DND-41 (cell line): ENCODE measurements at regions not wholly inside any gene's neighbourhood (a gene's known extent, or its start where the extent isn't known, plus 50 kb on each side); places are given as distances from the start of the nearest gene placed in this dataset.

Source experiments
- EZH2 ChIP-seq: IDR thresholded peaks from 3 replicates; pipeline ENCODE4 v1.6.1; 2012; ENCODE audit warnings: borderline replicate concordance, low read depth, mild to moderate bottlenecking, moderate library complexity, low read length, inconsistent platforms; ENCODE audit not compliant: severe bottlenecking
- TF ChIP-seq, protein P1 (sequence below): IDR thresholded peaks from 2 replicates; pipeline ENCODE4 v1.5.1; 2012; ENCODE audit warnings: borderline replicate concordance, low read length, moderate library complexity, mild to moderate bottlenecking; ENCODE audit not compliant: poor library complexity, severe bottlenecking; ENCODE audit errors: extremely low read depth

DNA sequence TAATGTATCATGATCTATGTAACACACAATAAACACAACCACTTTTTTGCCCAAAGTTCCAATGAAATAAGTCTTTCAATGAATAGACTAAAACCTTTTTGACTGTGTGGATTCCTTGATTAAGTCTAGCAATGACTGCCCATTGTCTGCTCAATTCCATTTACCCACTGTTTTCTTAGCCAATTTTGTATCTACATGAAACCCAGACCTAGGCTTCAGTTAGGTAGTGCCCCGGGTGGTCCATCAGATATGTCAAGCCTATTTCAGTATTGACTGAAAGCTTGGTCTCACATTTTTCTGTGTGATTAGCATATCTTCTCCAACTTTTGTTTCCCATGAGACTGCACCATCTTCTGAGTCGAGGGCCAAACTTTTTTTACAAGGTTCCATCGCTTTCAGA, 615.0 kb downstream of the C6orf118 start:
- TF ChIP-seq, protein P1, sequence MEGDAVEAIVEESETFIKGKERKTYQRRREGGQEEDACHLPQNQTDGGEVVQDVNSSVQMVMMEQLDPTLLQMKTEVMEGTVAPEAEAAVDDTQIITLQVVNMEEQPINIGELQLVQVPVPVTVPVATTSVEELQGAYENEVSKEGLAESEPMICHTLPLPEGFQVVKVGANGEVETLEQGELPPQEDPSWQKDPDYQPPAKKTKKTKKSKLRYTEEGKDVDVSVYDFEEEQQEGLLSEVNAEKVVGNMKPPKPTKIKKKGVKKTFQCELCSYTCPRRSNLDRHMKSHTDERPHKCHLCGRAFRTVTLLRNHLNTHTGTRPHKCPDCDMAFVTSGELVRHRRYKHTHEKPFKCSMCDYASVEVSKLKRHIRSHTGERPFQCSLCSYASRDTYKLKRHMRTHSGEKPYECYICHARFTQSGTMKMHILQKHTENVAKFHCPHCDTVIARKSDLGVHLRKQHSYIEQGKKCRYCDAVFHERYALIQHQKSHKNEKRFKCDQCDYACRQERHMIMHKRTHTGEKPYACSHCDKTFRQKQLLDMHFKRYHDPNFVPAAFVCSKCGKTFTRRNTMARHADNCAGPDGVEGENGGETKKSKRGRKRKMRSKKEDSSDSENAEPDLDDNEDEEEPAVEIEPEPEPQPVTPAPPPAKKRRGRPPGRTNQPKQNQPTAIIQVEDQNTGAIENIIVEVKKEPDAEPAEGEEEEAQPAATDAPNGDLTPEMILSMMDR = no peak
- no peak for TF ChIP-seq EZH2
